Sigmoid colon (tissue), 4 donors: ENCODE measurements at regions not wholly inside any gene's neighbourhood (a gene's known extent, or its start where the extent isn't known, plus 50 kb on each side); places are given as distances from the start of the nearest gene placed in this dataset.

Experiments
- POLR2A ChIP-seq, 2 donors: fragments of 450-650 bp; IDR thresholded peaks; one replicate each; pipeline ENCODE4 v1.6.1; 2016; ENCODE audit warnings: antibody characterized with exemption in 2 of 2, mild to moderate bottlenecking in 2 of 2, moderate library complexity in 2 of 2
- POLR2AphosphoS5 ChIP-seq, 4 donors: sonication (generic); formaldehyde crosslinking; IDR thresholded peaks; one replicate each; pipeline ENCODE4 v1.6.1; 2017; ENCODE audit warnings: antibody characterized with exemption in 4 of 4
- TF ChIP-seq, protein P1 (sequence below), 4 experiments: fragments of 450-650 bp in 3 of 4; fragments of 200-600 bp in 1 of 4; IDR thresholded peaks; one replicate each; pipeline ENCODE4 v1.5.1; 2016 to 2019; ENCODE audit warnings: antibody characterized with exemption in 4 of 4, mild to moderate bottlenecking in 3 of 4, moderate library complexity in 2 of 4

DNA sequence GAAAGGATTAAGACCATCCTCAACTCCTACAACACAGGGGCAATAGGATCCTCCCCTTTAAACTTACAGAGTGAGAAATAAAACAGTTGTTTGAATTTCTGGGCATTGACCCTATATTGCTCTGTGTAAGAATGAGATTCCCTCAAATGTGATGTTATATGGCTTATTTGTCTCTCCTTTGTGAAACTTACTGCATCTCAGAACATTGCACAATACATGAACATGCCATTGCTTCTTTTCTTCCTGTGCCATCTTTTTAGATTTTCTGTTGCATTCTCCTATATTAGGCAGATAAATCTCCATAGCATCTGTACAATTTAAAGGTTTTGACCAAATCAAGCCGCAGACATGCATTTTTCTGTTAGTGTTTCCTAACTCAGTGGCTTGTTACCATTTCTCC is 941.9 kb upstream of the FANCL start:
- TF ChIP-seq, protein P1, sequence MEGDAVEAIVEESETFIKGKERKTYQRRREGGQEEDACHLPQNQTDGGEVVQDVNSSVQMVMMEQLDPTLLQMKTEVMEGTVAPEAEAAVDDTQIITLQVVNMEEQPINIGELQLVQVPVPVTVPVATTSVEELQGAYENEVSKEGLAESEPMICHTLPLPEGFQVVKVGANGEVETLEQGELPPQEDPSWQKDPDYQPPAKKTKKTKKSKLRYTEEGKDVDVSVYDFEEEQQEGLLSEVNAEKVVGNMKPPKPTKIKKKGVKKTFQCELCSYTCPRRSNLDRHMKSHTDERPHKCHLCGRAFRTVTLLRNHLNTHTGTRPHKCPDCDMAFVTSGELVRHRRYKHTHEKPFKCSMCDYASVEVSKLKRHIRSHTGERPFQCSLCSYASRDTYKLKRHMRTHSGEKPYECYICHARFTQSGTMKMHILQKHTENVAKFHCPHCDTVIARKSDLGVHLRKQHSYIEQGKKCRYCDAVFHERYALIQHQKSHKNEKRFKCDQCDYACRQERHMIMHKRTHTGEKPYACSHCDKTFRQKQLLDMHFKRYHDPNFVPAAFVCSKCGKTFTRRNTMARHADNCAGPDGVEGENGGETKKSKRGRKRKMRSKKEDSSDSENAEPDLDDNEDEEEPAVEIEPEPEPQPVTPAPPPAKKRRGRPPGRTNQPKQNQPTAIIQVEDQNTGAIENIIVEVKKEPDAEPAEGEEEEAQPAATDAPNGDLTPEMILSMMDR (IDR thresholded peaks at IDR 0.05), result no peak
- TF ChIP-seq POLR2A (IDR thresholded peaks at IDR 0.05), result no peak
- no peak for TF ChIP-seq POLR2AphosphoS5 (IDR thresholded peaks at IDR 0.05)
